ENCODE measurements at regions not wholly inside any gene's neighbourhood (a gene's known extent, or its start where the extent isn't known, plus 50 kb on each side); places are given as distances from the start of the nearest gene placed in this dataset.

DNA sequence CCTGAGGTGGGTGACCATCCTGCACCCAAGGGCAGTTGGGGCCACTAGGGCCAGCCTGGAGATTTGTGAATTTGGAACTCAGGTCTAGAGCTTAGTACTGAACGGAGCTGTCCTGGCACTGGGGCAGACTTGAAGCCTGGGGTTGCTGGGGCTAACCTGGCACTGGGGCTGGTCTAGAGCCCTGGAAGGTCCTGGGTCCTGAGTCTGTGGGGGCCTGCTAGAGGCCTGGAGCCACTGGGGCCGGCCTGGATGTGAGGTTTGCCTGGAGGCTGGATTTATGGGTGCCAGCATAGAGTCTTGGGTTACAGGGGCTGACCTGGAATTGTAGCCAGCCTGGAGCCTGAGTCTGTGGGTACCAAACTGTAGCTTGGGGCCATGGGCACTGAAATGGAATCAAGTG is 1216.9 kb downstream of the CDH11 start:
- TF ChIP-seq, protein P1, sequence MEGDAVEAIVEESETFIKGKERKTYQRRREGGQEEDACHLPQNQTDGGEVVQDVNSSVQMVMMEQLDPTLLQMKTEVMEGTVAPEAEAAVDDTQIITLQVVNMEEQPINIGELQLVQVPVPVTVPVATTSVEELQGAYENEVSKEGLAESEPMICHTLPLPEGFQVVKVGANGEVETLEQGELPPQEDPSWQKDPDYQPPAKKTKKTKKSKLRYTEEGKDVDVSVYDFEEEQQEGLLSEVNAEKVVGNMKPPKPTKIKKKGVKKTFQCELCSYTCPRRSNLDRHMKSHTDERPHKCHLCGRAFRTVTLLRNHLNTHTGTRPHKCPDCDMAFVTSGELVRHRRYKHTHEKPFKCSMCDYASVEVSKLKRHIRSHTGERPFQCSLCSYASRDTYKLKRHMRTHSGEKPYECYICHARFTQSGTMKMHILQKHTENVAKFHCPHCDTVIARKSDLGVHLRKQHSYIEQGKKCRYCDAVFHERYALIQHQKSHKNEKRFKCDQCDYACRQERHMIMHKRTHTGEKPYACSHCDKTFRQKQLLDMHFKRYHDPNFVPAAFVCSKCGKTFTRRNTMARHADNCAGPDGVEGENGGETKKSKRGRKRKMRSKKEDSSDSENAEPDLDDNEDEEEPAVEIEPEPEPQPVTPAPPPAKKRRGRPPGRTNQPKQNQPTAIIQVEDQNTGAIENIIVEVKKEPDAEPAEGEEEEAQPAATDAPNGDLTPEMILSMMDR (IDR thresholded peaks at IDR 0.05) = no peak
- no peak for TF ChIP-seq EP300 (IDR thresholded peaks at IDR 0.05; ENCODE audit: low read depth)

Data from transverse colon (tissue), 3 donors.